Hepatic stellate cell (primary cell): ENCODE measurements at regions not wholly inside any gene's neighbourhood (a gene's known extent, or its start where the extent isn't known, plus 50 kb on each side); places are given as distances from the start of the nearest gene placed in this dataset.
"Not testable (repeated sequence)": the region's sequence is repeated elsewhere in the genome, so short reads cannot be mapped to it uniquely, and the experiment has no call there.

Experiments
- DNase-seq: peaks from one replicate; pipeline ENCODE4 v3.0.0; 2011; ENCODE audit warnings: low spot score

DNA sequence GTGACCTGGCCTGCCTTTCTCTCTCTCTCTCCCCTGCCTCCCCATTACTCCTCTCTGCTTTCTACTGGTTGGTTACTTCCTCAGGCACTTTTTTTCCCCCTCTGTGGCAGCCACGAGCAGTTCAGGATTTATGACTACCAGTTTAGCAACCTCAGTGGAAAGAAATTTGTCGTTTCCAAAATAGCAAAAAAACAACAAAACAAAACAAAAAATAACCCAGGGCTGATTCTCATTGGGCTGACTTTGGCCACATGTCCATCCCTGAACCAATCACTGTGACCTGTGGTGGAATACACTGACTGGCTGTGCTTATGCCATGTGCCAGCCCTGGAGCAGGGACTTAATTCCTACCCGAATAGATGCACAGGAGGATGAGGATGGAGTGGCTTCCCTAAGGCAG, 137.4 kb downstream of the TFAP2C start:
- no peak for DNase-seq

- DNase-seq: no peak
Observed at GRCh38 chr20:56769921-56770600, 141.0 kb downstream of the TFAP2C start.

GRCh38 chr20:56773749-56774148, 144.6 kb downstream of the TFAP2C start:
- DNase-seq: no peak

- no peak for DNase-seq
Observed at GRCh38 chr20:56774873-56775272, 145.8 kb downstream of the TFAP2C start.

DNA sequence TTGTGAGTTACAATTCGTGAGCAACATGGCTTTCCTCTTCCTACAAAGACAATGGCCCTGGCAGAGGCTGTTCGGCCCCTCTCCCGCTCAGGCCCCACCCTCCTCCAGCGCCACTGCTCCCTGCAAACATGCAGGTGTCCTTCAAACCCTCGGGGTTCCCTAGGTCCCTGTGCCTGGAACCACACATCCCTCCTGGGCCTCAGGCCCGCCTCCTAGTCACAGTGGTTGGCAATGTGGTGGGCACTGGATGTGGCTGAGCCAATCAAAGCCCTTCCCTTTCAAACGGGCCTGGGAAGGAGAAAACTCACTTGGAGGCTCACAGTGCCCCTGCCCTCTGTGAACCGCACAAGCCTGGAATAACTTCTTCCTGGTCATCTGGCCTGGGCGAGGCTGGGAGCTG, 147.2 kb downstream of the TFAP2C start:
- no peak for DNase-seq

DNA sequence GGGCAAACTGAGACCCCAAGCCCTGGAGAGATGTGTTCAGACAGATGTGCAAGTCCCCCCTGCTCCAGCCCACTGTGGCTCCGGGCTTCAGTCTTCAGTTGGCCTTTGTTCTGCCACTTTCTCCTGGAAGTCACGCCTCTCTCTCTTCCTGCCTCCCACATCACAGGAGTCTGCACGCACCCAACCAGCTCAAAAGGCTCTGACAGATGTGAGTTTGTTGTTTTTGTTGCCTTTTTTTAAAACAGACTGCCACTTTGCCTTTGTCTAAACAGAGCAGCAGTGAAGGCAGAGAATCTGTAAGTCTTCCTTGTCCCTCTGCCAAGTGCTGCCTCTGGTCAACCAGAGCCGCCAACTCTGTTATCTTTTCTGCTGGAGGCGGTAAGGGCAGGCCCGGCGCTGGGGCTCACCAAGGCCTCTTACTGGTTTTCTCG, 149.7 kb downstream of the TFAP2C start:
- DNase-seq: no peak

DNA sequence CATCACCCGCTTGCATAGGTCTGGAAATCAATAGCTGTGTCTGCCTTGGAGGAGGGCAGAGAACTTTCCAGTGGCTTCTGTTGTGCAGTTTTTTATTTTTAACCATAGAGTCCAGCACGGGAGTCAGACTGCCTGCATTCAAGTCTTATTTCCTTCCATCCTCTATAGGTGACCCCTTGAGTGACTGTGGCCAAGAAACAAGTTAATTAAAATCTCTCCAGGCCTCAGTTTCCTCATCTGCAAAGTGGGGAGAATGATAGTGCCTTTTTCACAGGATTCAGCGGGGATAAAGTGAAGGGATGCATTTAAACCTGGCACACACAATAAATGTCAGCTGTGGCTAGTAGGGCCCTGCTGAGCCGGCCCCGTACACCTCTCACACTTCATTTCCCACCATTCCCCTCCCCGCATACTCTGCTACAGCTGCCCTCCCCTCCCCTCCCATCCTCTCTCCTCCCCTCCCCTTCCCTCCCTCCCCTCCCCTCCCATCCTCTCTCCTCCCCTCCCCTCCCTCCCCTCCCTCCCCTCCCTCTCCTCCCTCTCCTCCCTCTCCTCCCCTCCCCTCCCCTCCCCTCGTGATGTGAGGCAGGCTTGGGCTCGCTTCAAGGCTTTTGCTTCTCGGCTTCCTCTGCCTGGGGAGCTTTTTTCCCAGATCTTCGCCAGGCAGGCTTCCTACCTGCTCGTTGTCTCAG, 150.5 kb downstream of the TFAP2C start:
- no peak for DNase-seq

GRCh38 chr20:56780266-56780665, 151.2 kb downstream of the TFAP2C start:
- DNase-seq: no peak

GRCh38 chr20:56781108-56781739, 152.1 kb downstream of the TFAP2C start:
- DNase-seq: no peak

DNA sequence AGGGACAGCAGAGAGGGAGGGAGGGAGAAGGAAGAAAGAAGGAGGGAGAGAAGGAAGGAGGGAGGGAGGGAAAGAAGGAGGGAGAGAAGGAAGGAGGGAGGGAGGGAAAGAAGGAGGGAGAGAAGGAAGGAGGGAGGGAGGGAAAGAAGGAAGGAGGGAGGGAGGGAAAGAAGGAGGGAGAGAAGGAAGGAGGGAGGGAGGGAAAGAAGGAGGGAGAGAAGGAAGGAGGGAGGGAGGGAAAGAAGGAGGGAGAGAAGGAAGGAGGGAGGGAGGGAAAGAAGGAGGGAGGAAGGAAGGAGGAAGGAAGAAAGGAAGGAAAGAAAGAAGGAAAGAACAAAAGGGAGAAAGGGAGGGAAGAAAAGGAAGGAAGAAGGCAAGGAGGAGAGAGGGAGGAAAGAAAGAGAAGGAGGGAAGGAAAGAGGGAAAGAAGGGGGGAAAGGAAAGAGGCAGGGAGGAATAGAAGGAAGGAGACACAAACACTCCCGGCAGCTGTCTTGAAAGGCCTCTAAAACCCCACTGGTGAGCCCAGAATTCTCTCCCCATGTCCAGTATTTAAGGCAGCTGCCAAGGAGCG, 153.0 kb downstream of the TFAP2C start:
- not testable (repeated sequence) for DNase-seq

DNA sequence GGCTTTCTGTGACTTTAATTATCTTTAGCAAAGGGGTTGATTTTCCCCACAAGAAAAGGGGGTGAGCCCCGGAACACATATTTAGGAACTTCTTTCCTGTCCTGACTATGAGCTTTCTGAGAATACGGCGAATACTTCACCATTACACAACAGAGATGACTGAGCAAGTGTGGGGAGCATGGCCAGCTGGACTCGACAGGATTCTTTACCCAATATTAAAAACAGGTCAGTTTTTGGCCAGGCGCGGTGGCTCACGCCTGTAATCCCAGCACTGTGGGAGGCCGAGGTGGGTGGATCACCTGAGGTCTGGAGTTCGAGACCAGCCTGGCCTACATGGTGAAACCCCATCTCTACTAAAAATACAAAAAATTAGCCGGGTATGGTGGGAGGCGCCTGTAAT, 153.7 kb downstream of the TFAP2C start:
- DNase-seq: not testable (repeated sequence)

DNA sequence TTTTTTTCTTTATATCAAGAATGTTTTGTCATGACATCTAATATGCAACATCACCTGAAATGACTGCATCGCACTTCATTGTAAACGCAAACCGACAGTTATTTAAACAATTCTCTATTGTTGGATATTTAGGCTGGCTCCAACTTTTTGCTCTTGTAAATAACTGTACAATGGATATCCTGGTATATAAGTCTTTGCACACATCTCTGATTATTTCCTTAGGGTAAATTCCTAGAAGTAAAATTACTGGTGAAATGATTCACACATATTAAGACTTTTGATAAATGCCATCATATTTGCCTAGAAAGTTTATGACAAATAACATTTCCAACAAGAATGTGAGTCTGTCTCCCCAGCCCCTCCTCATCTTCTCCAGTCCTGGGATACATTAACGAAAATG, 154.7 kb downstream of the TFAP2C start:
- DNase-seq: no peak

GRCh38 chr20:56786503-56786902, 157.4 kb downstream of the TFAP2C start:
- DNase-seq: no peak

DNA sequence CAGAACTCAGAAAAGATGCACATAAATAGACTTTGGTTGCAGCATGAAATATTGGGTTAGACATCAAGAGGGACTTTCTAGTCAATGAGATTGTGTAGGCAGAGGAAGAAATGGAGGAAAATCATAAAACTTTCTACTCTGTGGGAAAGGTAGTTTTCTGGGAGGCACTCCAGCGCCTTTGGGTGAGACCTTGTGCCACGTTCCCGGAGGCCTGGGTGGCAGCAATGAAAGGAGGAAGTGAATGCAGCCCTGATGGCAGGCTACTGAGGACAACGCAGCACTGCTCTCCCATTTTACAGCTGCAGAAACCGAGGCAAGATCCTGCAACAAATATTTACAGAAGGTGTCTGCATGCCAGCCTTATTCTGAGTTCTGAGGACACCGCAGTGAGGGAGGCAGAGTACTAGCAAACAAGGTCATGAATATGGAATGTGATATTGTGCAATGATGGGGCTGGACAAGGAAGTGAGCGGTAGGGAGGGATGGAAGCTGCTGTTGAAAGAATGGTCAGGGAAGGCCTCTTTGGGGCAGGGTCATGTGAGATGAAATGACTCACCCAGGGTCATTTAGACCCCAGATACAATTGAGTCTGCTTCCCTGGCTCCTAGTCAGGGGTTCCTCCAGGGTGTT, 159.1 kb downstream of the TFAP2C start:
- DNase-seq: peak; percentile 62

- DNase-seq: no peak
Observed at GRCh38 chr20:56788671-56789610, 159.8 kb downstream of the TFAP2C start.

DNA sequence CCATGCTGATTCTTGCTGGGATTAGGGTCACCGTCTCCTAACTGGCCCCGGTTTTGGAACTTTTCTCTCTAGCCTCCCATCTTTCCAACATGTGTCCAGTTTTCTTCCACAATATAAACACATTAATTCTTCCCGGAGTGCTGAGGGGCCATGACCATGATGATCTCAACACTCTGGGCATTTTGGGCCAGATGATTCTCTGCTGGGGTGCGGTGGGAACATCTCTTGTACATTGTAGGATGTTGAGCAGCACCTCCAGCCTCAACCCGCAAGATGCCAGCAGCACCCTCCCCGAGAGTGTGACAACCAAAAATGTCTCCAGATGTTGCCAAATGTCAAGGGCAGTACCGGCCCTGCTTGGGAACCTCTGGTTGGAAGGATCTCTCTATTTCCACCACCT, 164.8 kb downstream of the TFAP2C start:
- no peak for DNase-seq

DNA sequence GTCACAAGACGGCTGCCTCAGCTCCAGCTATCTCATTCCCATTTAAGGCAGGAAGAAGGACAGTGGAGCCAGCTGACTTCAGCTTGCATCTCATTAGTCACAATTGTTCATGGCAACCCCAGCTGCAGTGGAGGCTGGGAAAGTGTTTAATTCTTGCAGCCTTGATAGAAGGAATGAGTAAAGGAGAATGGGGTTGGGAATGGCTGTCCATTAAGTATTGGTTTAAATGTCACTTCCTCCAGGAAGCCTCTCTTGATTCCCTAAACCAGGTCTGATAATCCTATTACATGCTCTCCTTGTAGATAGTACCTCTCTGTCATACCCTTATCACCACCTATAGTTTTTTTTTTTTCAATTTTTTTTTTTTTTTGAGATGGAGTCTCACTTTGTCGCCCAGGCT, 166.4 kb downstream of the TFAP2C start:
- no peak for DNase-seq

GRCh38 chr20:56796345-56796744, 167.2 kb downstream of the TFAP2C start:
- DNase-seq: no peak

DNA sequence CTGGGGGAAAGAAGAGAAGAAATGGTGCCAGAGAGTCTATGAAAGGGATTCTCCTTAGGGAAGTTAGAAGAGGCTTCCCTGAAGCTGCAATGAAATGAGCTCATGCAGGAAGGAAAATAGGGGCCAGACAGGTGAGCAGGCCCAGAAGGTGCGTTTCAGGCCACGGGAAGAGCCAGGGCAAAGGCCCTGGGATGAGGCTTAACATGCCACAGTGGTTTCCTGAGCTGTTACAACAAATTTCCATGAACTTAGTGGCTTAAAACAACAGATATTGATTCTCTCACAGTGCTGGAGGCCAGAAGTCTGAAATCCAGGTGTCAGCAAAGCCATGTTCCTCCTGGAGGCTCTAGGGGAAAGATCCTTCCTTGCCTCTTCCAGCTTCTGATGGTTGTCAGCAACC, 167.9 kb downstream of the TFAP2C start:
- no peak for DNase-seq

- no peak for DNase-seq
Observed at GRCh38 chr20:56798634-56799033, 169.5 kb downstream of the TFAP2C start.

DNA sequence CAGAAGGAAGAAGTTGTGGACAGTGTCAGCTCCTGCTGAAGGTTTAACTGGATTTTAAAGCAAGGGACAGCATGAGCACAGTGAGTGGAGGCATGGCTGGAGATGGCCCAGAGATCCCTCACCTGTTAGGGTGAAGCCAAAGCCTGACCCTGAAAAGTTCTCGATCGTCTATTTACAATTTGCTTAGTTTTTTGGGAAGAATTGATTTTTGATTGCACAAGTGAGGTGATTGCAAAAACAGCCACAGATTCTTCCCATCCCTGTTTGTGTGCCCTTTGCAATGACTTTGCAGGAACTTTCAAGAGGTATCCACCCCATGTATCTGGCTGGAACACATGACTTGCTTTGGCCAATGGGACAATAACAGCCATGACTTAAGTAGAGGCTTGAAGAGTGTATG, 170.1 kb downstream of the TFAP2C start:
- no peak for DNase-seq
